ENCODE measurements at regions not wholly inside any gene's neighbourhood (a gene's known extent, or its start where the extent isn't known, plus 50 kb on each side); places are given as distances from the start of the nearest gene placed in this dataset.

- Mint-ChIP-seq H3K36me3 (no peaks in the 10 kb centered on the region), H3K27me3 (ENCODE audit: low read depth in 3 of 3) (peaks cover 0 to 2% (median 0%) of the 10 kb centered on the region in 3 donors), H3K9me3 (peaks cover 0 to 8% (median 0%) of the 10 kb centered on the region in 7 donors), H3K27ac (no peak overlapping the region), H3K4me1 (no peaks in the 10 kb centered on the region), H3K4me3 (no peak overlapping the region)
- no peak overlapping the region for H3K4me2 ChIP-seq (replicated peaks; ENCODE audit: extremely low read depth, low read length, poor library complexity, severe bottlenecking)
- no peak overlapping the region for H3K4me3 ChIP-seq (replicated peaks in 1 of 3; ENCODE audit: low read depth in 2 of 3, low read length in 3 of 3)
- no peak for TF ChIP-seq CTCF (IDR thresholded peaks at IDR 0.05)
- no peak overlapping the region for H2AFZ ChIP-seq (ENCODE audit: insufficient read depth, low read depth, low read length, poor library complexity, severe bottlenecking)
- H3K36me3 ChIP-seq (replicated peaks in 1 of 2; ENCODE audit: control insufficient read depth in 1 of 2, insufficient read depth in 2 of 2, low read length in 2 of 2) = no peaks in the 10 kb centered on the region
- H3K4me1 ChIP-seq (ENCODE audit: control insufficient read depth in 1 of 2, insufficient read depth in 2 of 2, low read length in 2 of 2) = no peaks in the 10 kb centered on the region
- H4K20me1 ChIP-seq (ENCODE audit: insufficient read depth, low read length) = no peaks in the 10 kb centered on the region
- 96% methylated on average over 7 of the region's 9 CpGs for WGBS (ENCODE audit: insufficient coverage)
- no peaks in the 10 kb centered on the region for H3K79me2 ChIP-seq (ENCODE audit: insufficient read depth, low read length)
- H3K27ac ChIP-seq (ENCODE audit: low read depth in 1 of 2, low read length in 2 of 2) = no peak overlapping the region
- DNase-seq = no peak
- no peaks in the 10 kb centered on the region for H3K9me3 ChIP-seq (replicated peaks in 1 of 2; ENCODE audit: control insufficient read depth in 1 of 2, insufficient read depth in 1 of 2, low read length in 2 of 2)
- intact Hi-C loops (cut with micrococcal nuclease) = no loop called here
- no peaks in the 10 kb centered on the region for H3K27me3 ChIP-seq (ENCODE audit: control insufficient read depth in 2 of 2, insufficient read depth in 2 of 2, low read length in 2 of 2)
- H3K9ac ChIP-seq (ENCODE audit: insufficient read depth, low read length, poor library complexity, severe bottlenecking) = no peak overlapping the region
Measured at GRCh38 chr9:120045011-120045410, 535.0 kb downstream of the CDK5RAP2 start.

DNA sequence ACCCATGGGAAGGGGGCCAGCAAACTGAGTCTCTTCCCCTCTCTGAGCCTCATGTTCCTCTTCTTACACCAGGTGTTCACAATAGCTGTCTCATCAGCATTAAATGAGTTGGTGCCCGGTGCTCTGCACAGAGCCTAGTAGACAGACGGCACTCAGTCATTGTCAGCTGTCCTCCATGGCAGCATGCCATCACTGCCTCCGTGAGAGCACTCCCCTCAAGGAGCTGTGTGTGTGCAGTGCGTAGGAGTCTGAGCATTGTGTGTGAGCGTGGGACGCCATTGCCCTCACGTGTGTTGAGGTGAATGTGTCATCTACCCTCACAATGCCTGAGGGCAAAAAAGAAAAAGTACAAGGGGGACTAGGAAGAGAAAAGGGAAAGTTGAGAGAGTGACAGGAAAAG is 536.5 kb downstream of the CDK5RAP2 start:
- Mint-ChIP-seq H3K36me3 (no peaks in the 10 kb centered on the region), H3K4me1 (no peaks in the 10 kb centered on the region), H3K27me3 (ENCODE audit: low read depth in 3 of 3) (peaks cover 0 to 2% (median 0%) of the 10 kb centered on the region in 3 donors), H3K9me3 (peaks cover 0 to 8% (median 0%) of the 10 kb centered on the region in 7 donors), H3K4me3 (no peak overlapping the region), H3K27ac (no peak overlapping the region)
- no peaks in the 10 kb centered on the region for H3K9me3 ChIP-seq (replicated peaks in 1 of 2; ENCODE audit: control insufficient read depth in 1 of 2, insufficient read depth in 1 of 2, low read length in 2 of 2)
- no peak overlapping the region for H3K4me3 ChIP-seq (replicated peaks in 1 of 3; ENCODE audit: low read depth in 2 of 3, low read length in 3 of 3)
- intact Hi-C loops (cut with micrococcal nuclease) = no loop called here
- H2AFZ ChIP-seq (ENCODE audit: insufficient read depth, low read depth, low read length, poor library complexity, severe bottlenecking) = no peak overlapping the region
- no peaks in the 10 kb centered on the region for H4K20me1 ChIP-seq (ENCODE audit: insufficient read depth, low read length)
- TF ChIP-seq CTCF (IDR thresholded peaks at IDR 0.05) = no peak
- no peaks in the 10 kb centered on the region for H3K79me2 ChIP-seq (ENCODE audit: insufficient read depth, low read length)
- H3K9ac ChIP-seq (ENCODE audit: insufficient read depth, low read length, poor library complexity, severe bottlenecking) = no peak overlapping the region
- no peaks in the 10 kb centered on the region for H3K27me3 ChIP-seq (ENCODE audit: control insufficient read depth in 2 of 2, insufficient read depth in 2 of 2, low read length in 2 of 2)
- no peak overlapping the region for H3K27ac ChIP-seq (ENCODE audit: low read depth in 1 of 2, low read length in 2 of 2)
- H3K36me3 ChIP-seq (replicated peaks in 1 of 2; ENCODE audit: control insufficient read depth in 1 of 2, insufficient read depth in 2 of 2, low read length in 2 of 2) = no peaks in the 10 kb centered on the region
- 60% methylated on average over 1 of the region's 7 CpGs for WGBS (ENCODE audit: insufficient coverage)
- no peak for DNase-seq
- H3K4me2 ChIP-seq (replicated peaks; ENCODE audit: extremely low read depth, low read length, poor library complexity, severe bottlenecking) = no peak overlapping the region
- no peaks in the 10 kb centered on the region for H3K4me1 ChIP-seq (ENCODE audit: control insufficient read depth in 1 of 2, insufficient read depth in 2 of 2, low read length in 2 of 2)

Data from CD14-positive monocyte (primary cell).